HEK293 (cell line): ENCODE measurements at regions not wholly inside any gene's neighbourhood (a gene's known extent, or its start where the extent isn't known, plus 50 kb on each side); places are given as distances from the start of the nearest gene placed in this dataset.

ENCODE experiments used
- CTCF ChIA-PET: fragments of 350-600 bp; formaldehyde crosslinking; extraction: SDS; loops from one replicate; lab custom pipeline; 2021; ENCODE audit warnings: antibody characterized with exemption; lab: Yijun Ruan, JAX
- POLR2A ChIA-PET: fragments of 300-600 bp; formaldehyde crosslinking; extraction: SDS; loops from one replicate; lab custom pipeline; 2020; ENCODE audit warnings: antibody characterized with exemption, inconsistent platforms; lab: Yijun Ruan, JAX
- H3K27ac ChIP-seq: fragments of 200-500 bp; sonication (Bioruptor generic); 2 replicates; pipeline ENCODE4 v1.5.1; 2014; ENCODE audit warnings: low read depth, low read length, control low read depth, inconsistent platforms; ENCODE audit errors: extremely low read depth
- H3K36me3 ChIP-seq, 2 experiments: fragments of 200-500 bp in 1 of 2; sonication (Bioruptor generic) in 1 of 2; 1 replicate in 1 of 2; 2 replicates in 1 of 2; pipeline ENCODE4 v1.5.1; 2014 to 2017; ENCODE audit warnings: inconsistent platforms in 2 of 2, low read length in 2 of 2; ENCODE audit not compliant: control insufficient read depth in 2 of 2, insufficient read depth in 1 of 2
- H3K4me1 ChIP-seq: fragments of 200-500 bp; sonication (Bioruptor generic); 2 replicates; pipeline ENCODE4 v1.5.1; 2014; ENCODE audit warnings: mild to moderate bottlenecking, low read length, inconsistent platforms; ENCODE audit not compliant: control insufficient read depth, insufficient read depth
- H3K4me3 ChIP-seq: 2 replicates; pipeline ENCODE4 v1.5.1; 2011; ENCODE audit warnings: low read depth, mild to moderate bottlenecking, control low read depth, low read length, moderate library complexity
- H3K9me3 ChIP-seq: fragments of 200-500 bp; sonication (Bioruptor generic); 2 replicates; pipeline ENCODE4 v1.5.1; 2014; ENCODE audit warnings: low read depth, low read length, inconsistent platforms; ENCODE audit not compliant: control insufficient read depth, insufficient read depth
- KLF8 ChIP-seq: fragments of 450-650 bp; formaldehyde crosslinking; IDR thresholded peaks from 2 replicates; pipeline ENCODE4 v1.5.1; 2016; ENCODE audit warnings: missing biosample characterization, missing genetic modification characterization
- MYNN ChIP-seq: fragments of 450-650 bp; formaldehyde crosslinking; IDR thresholded peaks from 2 replicates; pipeline ENCODE4 v1.5.1; 2016; ENCODE audit warnings: missing biosample characterization, missing genetic modification characterization, borderline replicate concordance
- SCRT1 ChIP-seq: fragments of 450-650 bp; formaldehyde crosslinking; IDR thresholded peaks from 2 replicates; pipeline ENCODE4 v1.5.1; 2016; ENCODE audit warnings: missing biosample characterization, missing genetic modification characterization, borderline replicate concordance
- TRIM28 ChIP-seq: IDR thresholded peaks from 2 replicates; pipeline ENCODE4 v1.6.1; 2011; ENCODE audit warnings: low read length, control low read depth, borderline replicate concordance
- ZBTB1 ChIP-seq: fragments of 450-650 bp; formaldehyde crosslinking; IDR thresholded peaks from 2 replicates; pipeline ENCODE4 v1.5.1; 2016; ENCODE audit warnings: missing biosample characterization, missing genetic modification characterization
- ZNF10 ChIP-seq: fragments of 450-650 bp; formaldehyde crosslinking; IDR thresholded peaks from 2 replicates; pipeline ENCODE4 v1.5.1; 2017; ENCODE audit warnings: missing biosample characterization, missing genetic modification characterization
- ZNF184 ChIP-seq: fragments of 450-650 bp; IDR thresholded peaks from 2 replicates; pipeline ENCODE4 v1.5.1; 2018; ENCODE audit warnings: missing biosample characterization, mild to moderate bottlenecking, missing genetic modification characterization
- ZNF23 ChIP-seq: fragments of 450-650 bp; formaldehyde crosslinking; IDR thresholded peaks from 2 replicates; pipeline ENCODE4 v1.5.1; 2016; ENCODE audit warnings: missing biosample characterization, missing genetic modification characterization, borderline replicate concordance
- ZNF548 ChIP-seq: fragments of 450-650 bp; formaldehyde crosslinking; IDR thresholded peaks from 2 replicates; pipeline ENCODE4 v1.5.1; 2016; ENCODE audit warnings: missing biosample characterization, missing genetic modification characterization
- ZNF585B ChIP-seq: fragments of 450-650 bp; formaldehyde crosslinking; IDR thresholded peaks from 2 replicates; pipeline ENCODE4 v1.5.1; 2016; ENCODE audit warnings: missing biosample characterization, missing genetic modification characterization
- ZNF626 ChIP-seq: fragments of 450-650 bp; sonication (Bioruptor Pico); formaldehyde crosslinking; IDR thresholded peaks from 2 replicates; pipeline ENCODE4 v1.5.1; 2018; ENCODE audit warnings: missing biosample characterization, missing genetic modification characterization, inconsistent platforms
- ZNF664 ChIP-seq: fragments of 450-650 bp; formaldehyde crosslinking; IDR thresholded peaks from 2 replicates; pipeline ENCODE4 v1.5.1; 2016; ENCODE audit warnings: missing biosample characterization, missing genetic modification characterization
- ZNF776 ChIP-seq: fragments of 450-650 bp; formaldehyde crosslinking; IDR thresholded peaks from 2 replicates; pipeline ENCODE4 v1.5.0; 2017; ENCODE audit warnings: missing biosample characterization, missing genetic modification characterization, borderline replicate concordance
- ZNF830 ChIP-seq: fragments of 450-650 bp; IDR thresholded peaks from 2 replicates; pipeline ENCODE4 v1.5.0; 2018; ENCODE audit warnings: missing biosample characterization, missing genetic modification characterization, low read depth, mild to moderate bottlenecking, moderate library complexity
- TF ChIP-seq, protein P1 (sequence below): fragments of 450-650 bp; formaldehyde crosslinking; IDR thresholded peaks from 2 replicates; pipeline ENCODE4 v1.5.1; 2016; ENCODE audit warnings: missing biosample characterization, missing genetic modification characterization

DNA sequence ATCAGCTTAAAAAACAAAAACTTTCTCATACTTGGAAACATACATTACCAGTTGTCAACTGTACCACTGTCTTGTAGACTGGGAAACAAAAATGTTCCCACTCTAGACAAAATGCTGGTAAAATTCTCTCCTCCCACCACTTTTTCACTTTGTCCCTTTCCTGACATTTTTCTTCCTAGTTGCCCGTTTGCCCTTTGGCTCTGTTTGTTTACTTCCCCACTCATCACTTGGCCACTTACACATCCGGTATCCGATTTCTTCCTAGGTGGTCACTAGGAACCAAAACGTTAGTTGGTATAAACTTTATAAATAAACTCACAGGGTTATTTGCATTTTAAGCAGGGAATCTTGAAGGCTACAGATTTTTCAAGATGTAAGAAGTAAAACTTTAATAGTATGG lies 84.9 kb downstream of the METTL4 start:
- no peak overlapping the region for H3K27ac ChIP-seq
- H3K9me3 ChIP-seq, result no peaks in the 10 kb centered on the region
- H3K4me1 ChIP-seq, result no peaks in the 10 kb centered on the region
- no peaks in the 10 kb centered on the region for H3K36me3 ChIP-seq
- TF ChIP-seq ZNF23, result no peak
- no peak for TF ChIP-seq ZBTB1 (tag by site-specific recombination)
- no peak for TF ChIP-seq TRIM28
- no peak for TF ChIP-seq ZNF776
- TF ChIP-seq ZNF830, result no peak
- TF ChIP-seq, protein P1, sequence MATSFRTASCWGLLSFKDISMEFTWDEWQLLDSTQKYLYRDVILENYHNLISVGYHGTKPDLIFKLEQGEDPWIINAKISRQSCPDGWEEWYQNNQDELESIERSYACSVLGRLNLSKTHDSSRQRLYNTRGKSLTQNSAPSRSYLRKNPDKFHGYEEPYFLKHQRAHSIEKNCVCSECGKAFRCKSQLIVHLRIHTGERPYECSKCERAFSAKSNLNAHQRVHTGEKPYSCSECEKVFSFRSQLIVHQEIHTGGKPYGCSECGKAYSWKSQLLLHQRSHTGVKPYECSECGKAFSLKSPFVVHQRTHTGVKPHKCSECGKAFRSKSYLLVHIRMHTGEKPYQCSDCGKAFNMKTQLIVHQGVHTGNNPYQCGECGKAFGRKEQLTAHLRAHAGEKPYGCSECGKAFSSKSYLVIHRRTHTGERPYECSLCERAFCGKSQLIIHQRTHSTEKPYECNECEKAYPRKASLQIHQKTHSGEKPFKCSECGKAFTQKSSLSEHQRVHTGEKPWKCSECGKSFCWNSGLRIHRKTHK (tag by site-specific recombination), result no peak
- TF ChIP-seq ZNF184, result no peak
- no peak for TF ChIP-seq ZNF664 (tag by site-specific recombination)
- no peak for TF ChIP-seq KLF8 (tag by site-specific recombination)
- TF ChIP-seq SCRT1 (tag by site-specific recombination), result no peak
- TF ChIP-seq ZNF626 (tag by site-specific recombination), result no peak
- TF ChIP-seq ZNF548, result no peak
- TF ChIP-seq ZNF10 (tag by site-specific recombination), result no peak
- TF ChIP-seq MYNN (tag by site-specific recombination), result no peak
- no peak for TF ChIP-seq ZNF585B (tag by site-specific recombination)
- ChIA-PET POLR2A (no interaction called here), CTCF (no interaction called here)
- no peak overlapping the region for H3K4me3 ChIP-seq
